GM12878 (cell line): ENCODE measurements at regions not wholly inside any gene's neighbourhood (a gene's known extent, or its start where the extent isn't known, plus 50 kb on each side); places are given as distances from the start of the nearest gene placed in this dataset.
"Not testable (repeated sequence)": the region's sequence is repeated elsewhere in the genome, so short reads cannot be mapped to it uniquely, and the experiment has no call there.

ENCODE experiments used
- ATAC-seq: fragments of 200-7000 bp; cut with Tn5 transposase; 3 replicates; pipeline ENCODE4 v1.9.1; 2020; ENCODE audit warnings: mild to moderate bottlenecking, moderate library complexity
- BruUV-seq: library from RNA; stranded (reverse); fragments of 400-500 nt; replicated peaks from 2 replicates; lab custom pipeline; 2021; lab: Mats Ljungman, UMichigan
- CTCF ChIA-PET: fragments of 300-600 bp; sonication (Branson Sonifier 250); formaldehyde crosslinking; extraction: SDS; loops from one replicate; lab custom pipeline; 2021; ENCODE audit warnings: inconsistent platforms; lab: Yijun Ruan, JAX
- POLR2A ChIA-PET: fragments of 350-600 bp; formaldehyde crosslinking; extraction: SDS; loops from one replicate; lab custom pipeline; 2021; ENCODE audit warnings: inconsistent platforms; lab: Charles Lee
- RAD21 ChIA-PET: fragments of 300-600 bp; sonication (Branson Sonifier 250); formaldehyde crosslinking; loops from one replicate; lab custom pipeline; 2023; ENCODE audit warnings: antibody characterized with exemption; ENCODE audit not compliant: unreplicated experiment; lab: Charles Lee
- SMC1A ChIA-PET: fragments of 300-600 bp; sonication (Branson Sonifier 250); formaldehyde crosslinking; loops from one replicate; lab custom pipeline; 2023; ENCODE audit not compliant: unreplicated experiment, uncharacterized antibody; lab: Charles Lee
- DNase-seq: peaks from one replicate; pipeline ENCODE4 v3.0.0-alpha.2; 2011; ENCODE audit warnings: low read depth, low spot score
- FAIRE-seq: peaks from 3 replicates; lab custom pipeline; 2011; peaks lifted over from hg19 to GRCh38; lab: Jason Lieb, UNC
- H2AFZ ChIP-seq: 2 replicates; pipeline ENCODE4 v1.6.0; 2011; ENCODE audit warnings: low read depth, low read length, control low read depth; ENCODE audit not compliant: control insufficient read depth
- H3K27ac ChIP-seq: 2 replicates; pipeline ENCODE4 v1.5.1; 2011; ENCODE audit warnings: control low read depth; ENCODE audit not compliant: control insufficient read depth, insufficient read depth
- H3K27me3 ChIP-seq, 2 experiments: replicated peaks in 1 of 2; 2 replicates each; pipeline versions ENCODE4 v1.6.0 to v1.6.1; 2011; ENCODE audit warnings: low read length in 1 of 2; ENCODE audit not compliant: control insufficient read depth in 2 of 2, insufficient read depth in 2 of 2
- H3K36me3 ChIP-seq, 2 experiments: 2 replicates each; pipeline ENCODE4 v1.5.1; 2011; ENCODE audit warnings: low read length in 1 of 2; ENCODE audit not compliant: control insufficient read depth in 2 of 2, insufficient read depth in 2 of 2
- H3K4me1 ChIP-seq: 2 replicates; pipeline ENCODE4 v1.6.1; 2011; ENCODE audit warnings: mild to moderate bottlenecking, low read length, moderate library complexity, mixed read lengths; ENCODE audit not compliant: control insufficient read depth, insufficient read depth
- H3K4me2 ChIP-seq: 2 replicates; pipeline ENCODE4 v1.6.0; 2011; ENCODE audit warnings: control low read depth; ENCODE audit not compliant: control insufficient read depth, insufficient read depth
- H3K4me3 ChIP-seq: fragments of 200-600 bp; sonication (generic); 2 replicates; pipeline ENCODE4 v1.5.1; 2016
- H3K79me2 ChIP-seq: 2 replicates; pipeline ENCODE4 v1.6.0; 2011; ENCODE audit warnings: low read length; ENCODE audit not compliant: control insufficient read depth, insufficient read depth
- H3K9ac ChIP-seq: 2 replicates; pipeline ENCODE4 v1.8.0; 2011; ENCODE audit warnings: low read length, control low read depth, mixed read lengths; ENCODE audit not compliant: control insufficient read depth, insufficient read depth
- H3K9me3 ChIP-seq: replicated peaks from 3 replicates; pipeline ENCODE4 v1.5.1; 2011; ENCODE audit warnings: mild to moderate bottlenecking, low read length; ENCODE audit not compliant: control insufficient read depth, insufficient read depth
- H4K20me1 ChIP-seq: 2 replicates; pipeline ENCODE4 v1.6.0; 2011; ENCODE audit not compliant: control insufficient read depth, insufficient read depth
- EP300 ChIP-seq, 2 experiments: fragments of 150-350 bp in 1 of 2; IDR thresholded peaks; 2 replicates each; pipeline ENCODE4 v1.6.1; 2011 to 2012; ENCODE audit warnings: low read depth in 2 of 2, low read length in 2 of 2, borderline replicate concordance in 1 of 2, improper control_type of control experiment in 1 of 2, inconsistent platforms in 1 of 2; ENCODE audit not compliant: control insufficient read depth in 1 of 2
- PAX5 ChIP-seq: IDR thresholded peaks from 2 replicates; pipeline ENCODE4 v1.6.1; 2011; ENCODE audit warnings: low read depth, low read length, borderline replicate concordance
- RUNX3 ChIP-seq: IDR thresholded peaks from 2 replicates; pipeline ENCODE4 v1.6.1; 2012; ENCODE audit warnings: low read length, inconsistent platforms
- WGBS: methylation state at CpG from one replicate; pipeline ENCODE4 v1.1.6; 2016; ENCODE audit warnings: low lambda C conversion rate; ENCODE audit not compliant: insufficient replicate concordance, insufficient coverage; ENCODE audit errors: missing lambda C conversion rate; 5-methylcytosine and 5-hydroxymethylcytosine counted together
- in situ Hi-C: fragments of 300-500 bp; cut with MboI; formaldehyde crosslinking; loops from 9 replicates; pipeline ENCODE4 v1.14.3; 2018; ENCODE audit warnings: mixed read lengths
- intact Hi-C: fragments of 100-400 bp; cut with micrococcal nuclease; formaldehyde crosslinking; loops from one replicate; pipeline ENCODE4 v1.14.2; 2022; ENCODE audit not compliant: unreplicated experiment

- H4K20me1 ChIP-seq: no peaks in the 10 kb centered on the region
- ChIA-PET RAD21 (interaction anchor here (1.2 to 1.4 kb wide), 2 partner anchors 43 to 44 kb away, joined by 5 to 6 read pairs; no protein-coding TSS in a partner anchor), CTCF (interaction anchor here (1.0 to 1.1 kb wide), 2 partner anchors 34 to 48 kb away, joined by 3 read pairs; no protein-coding TSS in a partner anchor), POLR2A (interaction anchor here (0.8 kb wide), 1 partner anchor 110 kb away, joined by 3 read pairs; no protein-coding TSS in a partner anchor), SMC1A (interaction anchor here (1.0 to 1.3 kb wide), 4 partner anchors 11 to 141 kb away, joined by 3 to 5 read pairs (median 4); no protein-coding TSS in a partner anchor)
- peak in 1 of 2 experiments; percentile 50; a peak in 1 of 4 replicates for TF ChIP-seq EP300 (IDR thresholded peaks at IDR 0.05; ENCODE audit: borderline replicate concordance in 1 of 2, control insufficient read depth in 1 of 2, low read depth in 2 of 2, low read length in 2 of 2)
- TF ChIP-seq PAX5: no peak
- TF ChIP-seq RUNX3: peak; percentile 33; the same call in 1 of the 2 replicates
- no peak overlapping the region; the same call in 1 of the 2 replicates for H2AFZ ChIP-seq
- no TSS peak for BruUV-seq
- peak; percentile 7 for FAIRE-seq
- H3K9me3 ChIP-seq: no peaks in the 10 kb centered on the region; the same call in 2 of the 3 replicates
- H3K36me3 ChIP-seq: no peaks in the 10 kb centered on the region
- H3K4me3 ChIP-seq: no peak overlapping the region
- no peaks in the 10 kb centered on the region for H3K79me2 ChIP-seq
- 23% methylated on average over 4 of the region's 4 CpGs for WGBS
- intact Hi-C loops (loop anchor here (1.0 kb wide), 1 partner anchor 35 kb away; no protein-coding TSS in a partner anchor), in situ Hi-C loops (no loop called here)
- peak; percentile 36 for DNase-seq
- H3K27ac ChIP-seq: no peak overlapping the region
- peaks cover 6% of the 10 kb centered on the region; the same call in 1 of the 2 replicates for H3K4me1 ChIP-seq
- 0 out of 2 replicates have a peak overlapping the region, but pooled peaks have one; percentile 13 for H3K4me2 ChIP-seq
- peak; percentile 85 for ATAC-seq
- H3K27me3 ChIP-seq: no peaks in the 10 kb centered on the region
- H3K9ac ChIP-seq: no peak overlapping the region
These were observed 526.6 kb upstream of the CADM1 start for GRCh38 chr11:116030697-116031331.

GRCh38 chr11:116028506-116028905 lies 524.3 kb upstream of the CADM1 start:
- H3K36me3 ChIP-seq, BruUV-seq, POLR2A ChIA-PET, FAIRE-seq, in situ Hi-C loops, ATAC-seq, H3K4me1 ChIP-seq, H4K20me1 ChIP-seq, H3K9ac ChIP-seq, H3K4me3 ChIP-seq, SMC1A ChIA-PET, H3K27me3 ChIP-seq, RAD21 ChIA-PET, H3K9me3 ChIP-seq, DNase-seq, H2AFZ ChIP-seq, intact Hi-C loops, H3K4me2 ChIP-seq, H3K27ac ChIP-seq, H3K79me2 ChIP-seq, CTCF ChIA-PET: not testable (repeated sequence)
- 64% methylated on average over 1 of the region's 1 CpG for WGBS
